Nephron (organoid): ENCODE measurements at regions not wholly inside any gene's neighbourhood (a gene's known extent, or its start where the extent isn't known, plus 50 kb on each side); places are given as distances from the start of the nearest gene placed in this dataset.
A peak's percentile ranks its signal among the peaks of the same experiment; 100 is the strongest.

Source experiments
- H3K27ac Mint-ChIP-seq, 3 experiments: 2 replicates each; pipeline ENCODE4 v1.8.0; 2020; ENCODE audit warnings: mixed read lengths in 3 of 3, mild to moderate bottlenecking in 2 of 3, moderate library complexity in 1 of 3
- H3K27me3 Mint-ChIP-seq: 2 replicates; pipeline ENCODE4 v1.8.0; 2021; ENCODE audit warnings: low read depth, mild to moderate bottlenecking, moderate library complexity, mixed read lengths
- H3K36me3 Mint-ChIP-seq: 2 replicates; pipeline ENCODE4 v1.8.0; 2020; ENCODE audit warnings: low read depth, mixed read lengths
- H3K4me1 Mint-ChIP-seq: 2 replicates; pipeline ENCODE4 v1.8.0; 2020; ENCODE audit warnings: mixed read lengths
- H3K4me3 Mint-ChIP-seq, 3 experiments: 2 replicates each; pipeline ENCODE4 v1.8.0; 2020; ENCODE audit warnings: mild to moderate bottlenecking in 3 of 3, mixed read lengths in 3 of 3, moderate library complexity in 2 of 3
- H3K9me3 Mint-ChIP-seq: 2 replicates; pipeline ENCODE4 v1.8.0; 2020; ENCODE audit warnings: mixed read lengths
- TF ChIP-seq, protein P1 (sequence below), 3 experiments: fragments of 200-600 bp; sonication (generic); IDR thresholded peaks; one replicate each; pipeline ENCODE4 v1.5.0; 2021; ENCODE audit warnings: antibody characterized with exemption in 3 of 3; ENCODE audit not compliant: unreplicated experiment in 3 of 3

DNA sequence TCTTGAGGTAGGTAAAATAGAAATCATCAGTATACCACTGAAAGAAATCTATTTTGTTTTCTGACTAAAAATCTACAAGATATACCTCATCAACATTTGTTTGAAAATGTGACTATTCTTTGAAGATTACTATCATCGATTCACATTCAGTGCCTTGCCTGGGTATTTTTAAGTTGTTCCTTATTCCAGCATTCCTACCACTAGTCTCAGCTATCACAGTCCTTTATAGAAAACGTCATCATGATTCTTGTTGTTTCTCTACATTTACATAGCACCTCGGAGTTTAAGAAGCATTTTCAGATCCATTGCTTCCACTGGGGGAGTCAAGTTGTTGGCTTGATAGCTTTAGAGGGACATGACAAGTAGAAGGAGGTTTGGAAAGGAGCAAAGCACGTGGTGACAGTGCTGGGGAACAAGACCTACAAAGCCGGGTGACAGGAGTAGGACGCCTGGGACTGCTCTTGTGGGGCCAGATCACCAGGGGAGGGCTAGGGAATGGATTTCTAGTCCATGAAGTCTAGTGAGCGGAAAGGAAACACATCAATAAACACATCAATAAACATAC is 61.5 kb downstream of the HES1 start:
- peaks cover 36% of the 10 kb centered on the region for H3K27me3 Mint-ChIP-seq
- H3K27ac Mint-ChIP-seq: peak overlapping the region in 1 of 3 experiments; percentile 9
- no peak overlapping the region for H3K4me3 Mint-ChIP-seq
- TF ChIP-seq, protein P1, sequence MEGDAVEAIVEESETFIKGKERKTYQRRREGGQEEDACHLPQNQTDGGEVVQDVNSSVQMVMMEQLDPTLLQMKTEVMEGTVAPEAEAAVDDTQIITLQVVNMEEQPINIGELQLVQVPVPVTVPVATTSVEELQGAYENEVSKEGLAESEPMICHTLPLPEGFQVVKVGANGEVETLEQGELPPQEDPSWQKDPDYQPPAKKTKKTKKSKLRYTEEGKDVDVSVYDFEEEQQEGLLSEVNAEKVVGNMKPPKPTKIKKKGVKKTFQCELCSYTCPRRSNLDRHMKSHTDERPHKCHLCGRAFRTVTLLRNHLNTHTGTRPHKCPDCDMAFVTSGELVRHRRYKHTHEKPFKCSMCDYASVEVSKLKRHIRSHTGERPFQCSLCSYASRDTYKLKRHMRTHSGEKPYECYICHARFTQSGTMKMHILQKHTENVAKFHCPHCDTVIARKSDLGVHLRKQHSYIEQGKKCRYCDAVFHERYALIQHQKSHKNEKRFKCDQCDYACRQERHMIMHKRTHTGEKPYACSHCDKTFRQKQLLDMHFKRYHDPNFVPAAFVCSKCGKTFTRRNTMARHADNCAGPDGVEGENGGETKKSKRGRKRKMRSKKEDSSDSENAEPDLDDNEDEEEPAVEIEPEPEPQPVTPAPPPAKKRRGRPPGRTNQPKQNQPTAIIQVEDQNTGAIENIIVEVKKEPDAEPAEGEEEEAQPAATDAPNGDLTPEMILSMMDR (IDR thresholded peaks at IDR 0.05; ENCODE audit: unreplicated experiment in 3 of 3): peak in 1 of 3 experiments; percentile 14
- H3K4me1 Mint-ChIP-seq: peaks cover 35% of the 10 kb centered on the region
- peaks cover 3% of the 10 kb centered on the region for H3K36me3 Mint-ChIP-seq
- no peaks in the 10 kb centered on the region for H3K9me3 Mint-ChIP-seq

DNA sequence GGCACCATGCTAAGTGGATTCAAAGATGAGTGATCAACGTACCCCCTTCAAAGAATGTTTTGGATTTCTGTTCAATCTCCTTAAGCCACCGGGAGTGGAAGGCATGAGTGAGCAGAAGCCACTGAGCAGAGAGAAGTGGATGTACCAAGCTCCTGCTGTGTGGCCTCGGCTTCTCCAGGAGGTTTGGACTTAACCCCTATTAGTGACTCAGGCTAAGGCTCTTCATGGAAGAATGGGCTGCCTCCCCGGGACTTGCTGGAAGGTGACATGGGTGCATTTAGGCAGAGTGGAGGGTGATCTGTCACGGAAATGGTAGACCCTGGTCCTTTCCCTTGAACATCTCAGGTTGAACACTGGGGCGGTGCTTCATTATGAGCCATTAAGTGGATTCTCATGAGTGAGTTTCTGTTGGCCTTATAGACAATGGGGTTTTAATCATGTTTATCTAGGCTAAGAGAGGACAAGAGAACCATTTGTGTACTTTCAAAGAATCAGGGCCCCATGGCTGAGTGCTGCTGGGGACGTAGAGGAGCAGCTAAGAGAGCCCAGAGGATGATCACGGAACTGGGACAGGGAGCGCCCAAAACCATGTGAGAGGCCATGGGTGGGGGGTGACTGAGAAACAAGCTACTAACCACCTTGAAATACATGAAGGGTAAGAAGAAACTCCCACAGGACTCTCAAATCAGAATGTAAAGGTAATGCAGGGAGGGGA is 62.2 kb downstream of the HES1 start:
- H3K4me1 Mint-ChIP-seq: peaks cover 40% of the 10 kb centered on the region
- H3K27ac Mint-ChIP-seq: no peak overlapping the region
- peaks cover 3% of the 10 kb centered on the region for H3K36me3 Mint-ChIP-seq
- TF ChIP-seq, protein P1 (IDR thresholded peaks at IDR 0.05; ENCODE audit: unreplicated experiment in 3 of 3): no peak
- no peaks in the 10 kb centered on the region for H3K9me3 Mint-ChIP-seq
- H3K4me3 Mint-ChIP-seq: no peak overlapping the region
- H3K27me3 Mint-ChIP-seq: peaks cover 42% of the 10 kb centered on the region

DNA sequence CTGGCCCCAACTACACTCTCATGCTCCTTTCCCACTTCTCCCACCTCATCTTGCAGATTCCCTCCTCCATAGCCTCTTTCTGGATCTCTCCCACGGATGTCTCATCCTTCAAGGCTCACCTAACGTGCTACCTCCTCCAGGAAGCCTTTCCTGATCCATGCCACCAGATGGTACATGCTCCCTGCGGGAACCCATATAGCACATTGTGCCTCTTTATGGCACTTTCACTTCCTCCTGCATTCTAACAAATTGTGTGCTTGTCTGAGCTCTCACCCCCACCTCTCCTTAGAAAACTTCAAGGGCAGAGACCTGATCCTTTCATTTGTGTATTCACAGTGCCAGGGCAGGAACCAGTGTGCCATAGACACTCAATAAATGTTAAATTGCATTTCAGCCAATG is 63.0 kb downstream of the HES1 start:
- peaks cover 3% of the 10 kb centered on the region for H3K36me3 Mint-ChIP-seq
- H3K27me3 Mint-ChIP-seq: peaks cover 50% of the 10 kb centered on the region
- peaks cover 35% of the 10 kb centered on the region for H3K4me1 Mint-ChIP-seq
- H3K27ac Mint-ChIP-seq: no peak overlapping the region
- TF ChIP-seq, protein P1 (IDR thresholded peaks at IDR 0.05; ENCODE audit: unreplicated experiment in 3 of 3): no peak
- H3K4me3 Mint-ChIP-seq: no peak overlapping the region
- H3K9me3 Mint-ChIP-seq: no peaks in the 10 kb centered on the region

DNA sequence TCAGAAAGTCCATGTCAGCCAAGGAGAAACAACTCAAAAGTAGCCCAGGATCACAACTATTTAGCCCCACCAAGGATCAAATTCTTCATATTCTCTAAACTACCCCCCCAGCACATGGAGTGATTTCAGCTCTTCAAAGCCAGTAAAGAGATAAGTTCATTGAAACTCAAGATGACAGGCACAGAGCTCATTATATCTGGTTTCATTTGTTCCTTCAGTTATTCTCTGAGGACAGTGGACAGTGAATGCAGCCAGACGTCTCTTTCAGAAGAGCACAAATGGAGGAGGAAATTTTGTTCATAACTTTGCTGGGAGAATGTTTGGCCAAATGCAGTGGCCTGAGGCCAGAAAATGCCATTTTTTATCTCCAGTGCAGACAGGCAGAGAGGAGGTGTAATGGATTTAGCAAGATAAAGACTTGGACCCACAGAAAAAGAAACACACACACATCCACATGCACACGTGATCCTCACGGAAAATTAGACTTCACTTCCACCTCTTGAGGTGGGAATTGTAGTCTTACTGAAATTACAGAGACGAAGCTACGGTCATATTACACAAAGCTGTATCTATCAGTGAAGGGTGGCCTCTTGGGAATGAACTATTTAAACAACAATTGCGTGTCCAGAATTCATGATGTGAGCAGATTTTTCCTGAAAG is 64.6 kb downstream of the HES1 start:
- peaks cover 62% of the 10 kb centered on the region for H3K27me3 Mint-ChIP-seq
- peaks cover 3% of the 10 kb centered on the region for H3K36me3 Mint-ChIP-seq
- no peaks in the 10 kb centered on the region for H3K9me3 Mint-ChIP-seq
- peaks cover 39% of the 10 kb centered on the region for H3K4me1 Mint-ChIP-seq
- H3K27ac Mint-ChIP-seq: peak overlapping the region; percentile 2 to 70 (median 44)
- TF ChIP-seq, protein P1 (IDR thresholded peaks at IDR 0.05; ENCODE audit: unreplicated experiment in 3 of 3): no peak
- peak overlapping the region in 1 of 3 experiments; percentile 11 for H3K4me3 Mint-ChIP-seq

DNA sequence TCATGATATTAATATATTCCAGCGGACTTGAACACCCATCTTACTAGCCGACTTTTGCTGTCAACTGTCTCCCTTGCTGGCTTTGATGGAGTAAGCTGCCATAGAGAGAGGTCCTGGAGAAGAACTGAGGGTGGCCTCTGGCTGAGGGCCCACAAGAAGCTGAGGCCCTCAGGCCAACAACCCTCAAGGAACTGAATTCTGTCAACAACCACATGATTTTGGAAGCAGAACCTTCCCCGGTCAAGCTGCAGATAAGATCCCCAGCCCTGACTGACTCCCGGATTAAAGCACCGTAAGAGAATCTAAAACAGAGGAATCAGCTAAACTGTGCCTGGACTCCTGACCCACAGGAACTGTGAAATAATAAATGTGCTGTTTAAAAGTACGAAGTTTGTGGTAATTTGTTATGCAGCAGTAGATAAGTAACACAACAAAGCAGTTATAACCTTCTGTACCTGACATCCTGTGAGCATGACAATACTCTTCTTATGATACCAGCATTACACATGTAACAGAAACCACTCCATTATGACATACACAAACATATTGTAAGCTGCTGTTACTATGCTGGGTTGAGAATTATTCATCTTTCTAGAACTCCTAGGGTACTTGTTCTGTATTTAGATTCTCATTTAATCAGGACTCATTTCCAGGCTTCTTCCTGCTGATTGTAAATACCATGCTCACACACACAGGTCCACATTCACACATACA is 66.2 kb downstream of the HES1 start:
- H3K36me3 Mint-ChIP-seq: peaks cover 3% of the 10 kb centered on the region
- H3K27ac Mint-ChIP-seq: peak overlapping the region in 2 of 3 experiments; percentile 1 to 34
- H3K9me3 Mint-ChIP-seq: no peaks in the 10 kb centered on the region
- TF ChIP-seq, protein P1 (IDR thresholded peaks at IDR 0.05; ENCODE audit: unreplicated experiment in 3 of 3): no peak
- peak overlapping the region; percentile 9 to 45 (median 41) for H3K4me3 Mint-ChIP-seq
- H3K4me1 Mint-ChIP-seq: peaks cover 53% of the 10 kb centered on the region
- H3K27me3 Mint-ChIP-seq: peaks cover 65% of the 10 kb centered on the region
